DOHH2 (cell line): ENCODE measurements at regions not wholly inside any gene's neighbourhood (a gene's known extent, or its start where the extent isn't known, plus 50 kb on each side); places are given as distances from the start of the nearest gene placed in this dataset.

ENCODE experiments used
- EZH2phosphoT487 ChIP-seq: fragments of 200-600 bp; sonication (generic); IDR thresholded peaks from 2 replicates; pipeline ENCODE4 v1.6.1; 2017; ENCODE audit warnings: borderline replicate concordance, mild to moderate bottlenecking, antibody characterized with exemption, low read length, moderate library complexity, mixed read lengths
- TF ChIP-seq, protein P1 (sequence below): fragments of 200-600 bp; sonication (generic); IDR thresholded peaks from one replicate; pipeline ENCODE4 v1.5.1; 2014; ENCODE audit warnings: antibody characterized with exemption, mild to moderate bottlenecking, low read depth, low read length; ENCODE audit not compliant: poor library complexity, severe bottlenecking

DNA sequence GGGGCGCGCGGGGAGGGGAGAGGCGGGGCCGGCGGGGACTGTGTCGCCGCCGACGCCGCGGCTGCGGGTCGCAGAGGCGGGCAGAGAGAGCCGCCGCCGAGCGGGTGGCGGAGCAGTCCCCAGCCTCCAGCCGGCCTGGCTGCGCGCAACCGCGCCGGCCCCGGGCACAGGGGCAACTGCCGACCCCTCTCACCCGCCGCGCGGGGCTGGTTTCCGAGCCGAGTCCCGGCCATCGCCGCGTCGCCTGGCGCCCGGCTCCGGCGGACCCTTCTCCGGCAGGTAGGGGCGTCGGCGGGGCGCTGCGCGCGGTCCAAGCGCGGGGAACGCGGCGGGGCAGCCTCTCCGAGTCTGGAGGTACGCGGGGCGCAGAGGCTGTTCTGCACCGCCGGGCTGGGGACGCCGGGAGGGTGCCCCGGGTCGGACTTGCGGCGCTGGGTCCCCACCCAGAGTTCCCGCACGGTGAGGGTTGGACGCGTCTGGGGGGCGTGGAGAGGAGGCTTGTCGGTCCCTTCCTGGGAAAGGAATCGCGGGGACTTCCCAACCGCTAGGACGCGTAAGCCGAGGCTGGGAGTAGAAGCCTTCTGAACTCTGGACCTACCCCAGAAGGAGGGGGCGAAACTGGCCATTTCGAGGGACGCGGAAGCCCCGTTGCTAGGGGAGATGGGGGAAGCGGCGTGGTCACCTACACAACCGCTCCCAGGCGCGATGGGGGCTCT is 133.6 kb upstream of the MYO16 start:
- TF ChIP-seq, protein P1, sequence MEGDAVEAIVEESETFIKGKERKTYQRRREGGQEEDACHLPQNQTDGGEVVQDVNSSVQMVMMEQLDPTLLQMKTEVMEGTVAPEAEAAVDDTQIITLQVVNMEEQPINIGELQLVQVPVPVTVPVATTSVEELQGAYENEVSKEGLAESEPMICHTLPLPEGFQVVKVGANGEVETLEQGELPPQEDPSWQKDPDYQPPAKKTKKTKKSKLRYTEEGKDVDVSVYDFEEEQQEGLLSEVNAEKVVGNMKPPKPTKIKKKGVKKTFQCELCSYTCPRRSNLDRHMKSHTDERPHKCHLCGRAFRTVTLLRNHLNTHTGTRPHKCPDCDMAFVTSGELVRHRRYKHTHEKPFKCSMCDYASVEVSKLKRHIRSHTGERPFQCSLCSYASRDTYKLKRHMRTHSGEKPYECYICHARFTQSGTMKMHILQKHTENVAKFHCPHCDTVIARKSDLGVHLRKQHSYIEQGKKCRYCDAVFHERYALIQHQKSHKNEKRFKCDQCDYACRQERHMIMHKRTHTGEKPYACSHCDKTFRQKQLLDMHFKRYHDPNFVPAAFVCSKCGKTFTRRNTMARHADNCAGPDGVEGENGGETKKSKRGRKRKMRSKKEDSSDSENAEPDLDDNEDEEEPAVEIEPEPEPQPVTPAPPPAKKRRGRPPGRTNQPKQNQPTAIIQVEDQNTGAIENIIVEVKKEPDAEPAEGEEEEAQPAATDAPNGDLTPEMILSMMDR = no peak
- no peak for TF ChIP-seq EZH2phosphoT487
